Loucy (cell line): ENCODE measurements at regions not wholly inside any gene's neighbourhood (a gene's known extent, or its start where the extent isn't known, plus 50 kb on each side); places are given as distances from the start of the nearest gene placed in this dataset.
"Not testable (repeated sequence)": the region's sequence is repeated elsewhere in the genome, so short reads cannot be mapped to it uniquely, and the experiment has no call there.

Experiments
- H2AFZ ChIP-seq: fragments of 200-600 bp; sonication (generic); 2 replicates; pipeline ENCODE4 v1.6.0; 2016; ENCODE audit warnings: antibody characterized with exemption, mild to moderate bottlenecking, low read length, moderate library complexity
- H3F3A ChIP-seq: fragments of 200-600 bp; 2 replicates; pipeline ENCODE4 v1.6.0; 2016; ENCODE audit warnings: antibody characterized with exemption, low read depth, mild to moderate bottlenecking
- H3K27me3 ChIP-seq: fragments of 200-600 bp; sonication (generic); 2 replicates; pipeline ENCODE4 v1.6.1; 2014; ENCODE audit warnings: low read length, mild to moderate bottlenecking; ENCODE audit not compliant: insufficient read depth, poor library complexity, severe bottlenecking
- H3K36me3 ChIP-seq: fragments of 200-600 bp; sonication (generic); 2 replicates; pipeline ENCODE4 v1.6.1; 2016; ENCODE audit warnings: low read length; ENCODE audit not compliant: insufficient read depth
- H3K4me1 ChIP-seq: fragments of 200-600 bp; sonication (generic); 2 replicates; pipeline ENCODE4 v1.5.1; 2014; ENCODE audit warnings: low read length, mild to moderate bottlenecking; ENCODE audit not compliant: insufficient read depth, poor library complexity, severe bottlenecking
- H3K4me2 ChIP-seq: fragments of 200-600 bp; sonication (generic); 2 replicates; pipeline ENCODE4 v1.6.0; 2014; ENCODE audit warnings: antibody characterized with exemption, low read length, low read depth, mild to moderate bottlenecking; ENCODE audit not compliant: poor library complexity, severe bottlenecking
- H3K4me3 ChIP-seq: fragments of 200-600 bp; sonication (generic); 2 replicates; pipeline ENCODE4 v1.5.1; 2014; ENCODE audit warnings: low read length, mild to moderate bottlenecking, mixed read lengths; ENCODE audit not compliant: poor library complexity, severe bottlenecking
- H3K79me2 ChIP-seq: fragments of 200-600 bp; sonication (generic); 2 replicates; pipeline ENCODE4 v1.6.1; 2014; ENCODE audit warnings: low read length; ENCODE audit not compliant: insufficient read depth
- H3K9ac ChIP-seq: fragments of 200-600 bp; sonication (generic); 2 replicates; pipeline ENCODE4 v1.6.0; 2014; ENCODE audit warnings: mild to moderate bottlenecking, low read depth, low read length, moderate library complexity; ENCODE audit not compliant: poor library complexity, severe bottlenecking
- H3K9me2 ChIP-seq: fragments of 200-600 bp; sonication (generic); replicated peaks from 2 replicates; pipeline ENCODE4 v1.6.1; 2016; ENCODE audit warnings: low read depth, low read length, mixed read lengths
- H3K9me3 ChIP-seq: fragments of 200-600 bp; sonication (generic); 2 replicates; pipeline ENCODE4 v1.6.1; 2014; ENCODE audit warnings: mild to moderate bottlenecking, antibody characterized with exemption, low read length, low read depth; ENCODE audit not compliant: insufficient read depth
- H4K20me1 ChIP-seq: fragments of 200-600 bp; sonication (generic); 2 replicates; pipeline ENCODE4 v1.6.0; 2014; ENCODE audit warnings: antibody characterized with exemption, low read length, mild to moderate bottlenecking; ENCODE audit not compliant: insufficient read depth, poor library complexity, severe bottlenecking
- EZH2phosphoT487 ChIP-seq: fragments of 200-600 bp; IDR thresholded peaks from 2 replicates; pipeline ENCODE4 v1.6.1; 2018; ENCODE audit warnings: antibody characterized with exemption, mild to moderate bottlenecking, moderate library complexity, borderline replicate concordance
- TF ChIP-seq, protein P1 (sequence below): fragments of 200-600 bp; sonication (generic); conservative IDR thresholded peaks from 2 replicates; pipeline ENCODE4 v1.5.1; 2014; ENCODE audit warnings: mild to moderate bottlenecking, antibody characterized with exemption, low read length

- Histone ChIP-seq H3K27me3 (peaks cover 5% of the 10 kb centered on the region), H3K4me3 (no peak overlapping the region), H3K9ac (no peak overlapping the region), H4K20me1 (no peaks in the 10 kb centered on the region), H2AFZ (no peak overlapping the region), H3K79me2 (no peaks in the 10 kb centered on the region), H3K9me3 (peaks cover 24% of the 10 kb centered on the region), H3K4me1 (no peaks in the 10 kb centered on the region), H3F3A (no peaks in the 10 kb centered on the region), H3K9me2 (no peaks in the 10 kb centered on the region), H3K4me2 (no peak overlapping the region), H3K36me3 (no peaks in the 10 kb centered on the region)
- TF ChIP-seq, protein P1, sequence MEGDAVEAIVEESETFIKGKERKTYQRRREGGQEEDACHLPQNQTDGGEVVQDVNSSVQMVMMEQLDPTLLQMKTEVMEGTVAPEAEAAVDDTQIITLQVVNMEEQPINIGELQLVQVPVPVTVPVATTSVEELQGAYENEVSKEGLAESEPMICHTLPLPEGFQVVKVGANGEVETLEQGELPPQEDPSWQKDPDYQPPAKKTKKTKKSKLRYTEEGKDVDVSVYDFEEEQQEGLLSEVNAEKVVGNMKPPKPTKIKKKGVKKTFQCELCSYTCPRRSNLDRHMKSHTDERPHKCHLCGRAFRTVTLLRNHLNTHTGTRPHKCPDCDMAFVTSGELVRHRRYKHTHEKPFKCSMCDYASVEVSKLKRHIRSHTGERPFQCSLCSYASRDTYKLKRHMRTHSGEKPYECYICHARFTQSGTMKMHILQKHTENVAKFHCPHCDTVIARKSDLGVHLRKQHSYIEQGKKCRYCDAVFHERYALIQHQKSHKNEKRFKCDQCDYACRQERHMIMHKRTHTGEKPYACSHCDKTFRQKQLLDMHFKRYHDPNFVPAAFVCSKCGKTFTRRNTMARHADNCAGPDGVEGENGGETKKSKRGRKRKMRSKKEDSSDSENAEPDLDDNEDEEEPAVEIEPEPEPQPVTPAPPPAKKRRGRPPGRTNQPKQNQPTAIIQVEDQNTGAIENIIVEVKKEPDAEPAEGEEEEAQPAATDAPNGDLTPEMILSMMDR: no peak
- no peak for TF ChIP-seq EZH2phosphoT487
These were observed 199.5 kb downstream of the GOLGA6L6 start for GRCh38 chr15:20341901-20342600.

DNA sequence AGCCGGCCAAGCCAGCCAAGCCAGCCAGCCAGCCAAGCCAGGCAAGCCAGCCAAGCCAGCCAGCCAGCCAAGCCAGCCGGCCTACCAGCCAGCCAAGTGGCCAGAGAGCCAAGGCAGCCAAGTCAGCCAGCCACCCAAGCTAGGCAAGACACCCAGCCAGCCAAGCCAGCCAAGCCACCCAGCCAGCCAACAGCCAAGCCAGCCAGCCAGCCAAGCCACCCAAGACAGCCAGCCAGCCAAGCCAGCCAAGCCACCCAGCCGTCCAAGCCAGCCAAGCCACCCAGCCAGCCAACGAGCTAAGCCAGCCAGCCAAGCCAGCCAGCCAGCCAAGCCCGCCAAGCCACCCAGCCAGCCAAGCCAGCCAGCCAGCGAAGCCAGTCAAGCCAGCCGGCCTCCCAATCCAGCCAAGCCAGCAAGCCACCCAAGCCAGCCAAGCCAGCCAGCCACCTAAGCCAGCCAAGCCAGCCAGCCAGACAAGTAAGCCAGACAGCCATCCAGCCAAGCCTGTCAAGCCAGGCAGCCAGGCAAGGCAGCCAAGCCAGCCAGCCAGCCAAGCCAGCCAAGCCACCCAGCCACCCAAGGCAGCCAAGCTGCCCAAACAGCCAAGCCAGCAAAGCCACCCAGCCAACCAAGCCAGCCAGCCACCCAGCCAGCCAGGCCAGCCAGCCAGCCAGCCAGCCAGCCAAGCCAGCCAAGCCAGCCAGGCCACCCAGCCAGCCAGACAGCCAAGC is 200.5 kb downstream of the GOLGA6L6 start:
- Histone ChIP-seq H3K27me3 (peaks cover 5% of the 10 kb centered on the region), H3K36me3 (no peaks in the 10 kb centered on the region), H3K9me3 (peaks cover 24% of the 10 kb centered on the region), H4K20me1 (no peaks in the 10 kb centered on the region), H3F3A (no peaks in the 10 kb centered on the region), H3K79me2 (no peaks in the 10 kb centered on the region), H2AFZ (no peak overlapping the region), H3K9me2 (no peaks in the 10 kb centered on the region), H3K4me2 (no peak overlapping the region), H3K9ac (no peak overlapping the region), H3K4me3 (no peak overlapping the region), H3K4me1 (no peaks in the 10 kb centered on the region)
- TF ChIP-seq, protein P1: no peak
- no peak for TF ChIP-seq EZH2phosphoT487

DNA sequence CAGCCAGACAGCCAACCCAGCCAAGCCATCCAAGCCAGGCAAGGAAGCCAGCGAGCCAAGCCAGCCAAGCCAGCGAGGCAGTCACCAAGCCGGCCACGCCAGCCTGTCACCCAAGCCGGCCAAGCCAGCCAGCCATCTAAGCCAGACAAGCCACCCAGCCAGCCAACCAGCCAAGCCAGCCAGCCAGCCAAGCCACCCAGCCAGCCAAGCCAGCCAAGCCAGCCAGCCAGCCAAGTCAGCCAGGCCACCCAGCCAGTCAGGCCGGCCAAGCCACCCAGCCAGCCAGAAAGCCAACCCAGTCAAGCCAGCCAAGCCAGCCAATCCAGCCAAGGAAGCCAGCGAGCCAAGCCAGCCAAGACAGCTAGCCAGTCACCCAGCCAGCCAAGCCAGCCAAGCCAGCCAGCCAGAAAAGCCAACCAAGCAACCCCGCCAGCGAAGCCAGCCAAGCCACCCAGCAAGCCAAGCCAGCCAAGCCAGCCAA is 201.2 kb downstream of the GOLGA6L6 start:
- Histone ChIP-seq H3K9ac (no peak overlapping the region), H3K9me3 (peaks cover 24% of the 10 kb centered on the region), H3F3A (no peaks in the 10 kb centered on the region), H3K4me3 (no peak overlapping the region), H3K9me2 (no peaks in the 10 kb centered on the region), H2AFZ (no peak overlapping the region), H4K20me1 (no peaks in the 10 kb centered on the region), H3K27me3 (peaks cover 5% of the 10 kb centered on the region), H3K36me3 (no peaks in the 10 kb centered on the region), H3K4me2 (no peak overlapping the region), H3K4me1 (no peaks in the 10 kb centered on the region), H3K79me2 (no peaks in the 10 kb centered on the region)
- no peak for TF ChIP-seq EZH2phosphoT487
- TF ChIP-seq, protein P1: no peak

GRCh38 chr15:20339086-20339791 is 202.4 kb downstream of the GOLGA6L6 start:
- not testable (repeated sequence) for H3K27me3 ChIP-seq, H3K79me2 ChIP-seq, H3K4me3 ChIP-seq, H3K4me1 ChIP-seq, H3K9ac ChIP-seq, H3F3A ChIP-seq, H3K4me2 ChIP-seq, H2AFZ ChIP-seq, H4K20me1 ChIP-seq, H3K36me3 ChIP-seq, H3K9me2 ChIP-seq
- peaks cover 20% of the 10 kb centered on the region for H3K9me3 ChIP-seq

GRCh38 chr15:20338671-20339070 is 202.9 kb downstream of the GOLGA6L6 start:
- H3K79me2 ChIP-seq, H4K20me1 ChIP-seq, H3F3A ChIP-seq, H3K9ac ChIP-seq, H3K4me3 ChIP-seq, H3K4me1 ChIP-seq, H3K27me3 ChIP-seq, H3K4me2 ChIP-seq, H2AFZ ChIP-seq, H3K9me2 ChIP-seq, H3K36me3 ChIP-seq: not testable (repeated sequence)
- peaks cover 20% of the 10 kb centered on the region for H3K9me3 ChIP-seq
